ENCODE measurements at regions not wholly inside any gene's neighbourhood (a gene's known extent, or its start where the extent isn't known, plus 50 kb on each side); places are given as distances from the start of the nearest gene placed in this dataset.

DNA sequence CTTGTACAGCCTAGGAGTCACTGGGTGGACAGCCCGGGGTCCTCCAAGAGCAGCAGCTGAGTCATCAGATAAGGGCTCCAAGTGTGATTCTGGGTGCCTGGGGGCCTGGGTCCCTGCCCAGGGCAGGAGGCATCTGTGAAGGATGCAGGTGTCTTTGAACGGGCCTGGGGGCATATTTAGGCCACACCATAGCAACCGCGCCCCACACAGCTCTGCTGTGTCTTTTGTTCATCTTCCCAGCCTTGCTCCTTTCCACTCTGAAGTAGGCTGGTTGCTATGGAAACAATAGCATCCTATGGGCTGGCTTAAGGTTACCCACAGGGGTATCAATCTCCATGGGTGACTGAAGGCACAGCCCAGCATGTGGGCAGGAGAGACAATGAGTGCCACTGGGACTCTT is 324.7 kb downstream of the TCERG1L start:
- no peak overlapping the region for H3K4me3 ChIP-seq (ENCODE audit: low read length)
- TF ChIP-seq, protein P1, sequence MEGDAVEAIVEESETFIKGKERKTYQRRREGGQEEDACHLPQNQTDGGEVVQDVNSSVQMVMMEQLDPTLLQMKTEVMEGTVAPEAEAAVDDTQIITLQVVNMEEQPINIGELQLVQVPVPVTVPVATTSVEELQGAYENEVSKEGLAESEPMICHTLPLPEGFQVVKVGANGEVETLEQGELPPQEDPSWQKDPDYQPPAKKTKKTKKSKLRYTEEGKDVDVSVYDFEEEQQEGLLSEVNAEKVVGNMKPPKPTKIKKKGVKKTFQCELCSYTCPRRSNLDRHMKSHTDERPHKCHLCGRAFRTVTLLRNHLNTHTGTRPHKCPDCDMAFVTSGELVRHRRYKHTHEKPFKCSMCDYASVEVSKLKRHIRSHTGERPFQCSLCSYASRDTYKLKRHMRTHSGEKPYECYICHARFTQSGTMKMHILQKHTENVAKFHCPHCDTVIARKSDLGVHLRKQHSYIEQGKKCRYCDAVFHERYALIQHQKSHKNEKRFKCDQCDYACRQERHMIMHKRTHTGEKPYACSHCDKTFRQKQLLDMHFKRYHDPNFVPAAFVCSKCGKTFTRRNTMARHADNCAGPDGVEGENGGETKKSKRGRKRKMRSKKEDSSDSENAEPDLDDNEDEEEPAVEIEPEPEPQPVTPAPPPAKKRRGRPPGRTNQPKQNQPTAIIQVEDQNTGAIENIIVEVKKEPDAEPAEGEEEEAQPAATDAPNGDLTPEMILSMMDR (IDR thresholded peaks at IDR 0.05; ENCODE audit: insufficient read depth, low read depth, low read length, missing control alignments) = no peak
- no peak for DNase-seq (ENCODE audit: low read depth)

DNA sequence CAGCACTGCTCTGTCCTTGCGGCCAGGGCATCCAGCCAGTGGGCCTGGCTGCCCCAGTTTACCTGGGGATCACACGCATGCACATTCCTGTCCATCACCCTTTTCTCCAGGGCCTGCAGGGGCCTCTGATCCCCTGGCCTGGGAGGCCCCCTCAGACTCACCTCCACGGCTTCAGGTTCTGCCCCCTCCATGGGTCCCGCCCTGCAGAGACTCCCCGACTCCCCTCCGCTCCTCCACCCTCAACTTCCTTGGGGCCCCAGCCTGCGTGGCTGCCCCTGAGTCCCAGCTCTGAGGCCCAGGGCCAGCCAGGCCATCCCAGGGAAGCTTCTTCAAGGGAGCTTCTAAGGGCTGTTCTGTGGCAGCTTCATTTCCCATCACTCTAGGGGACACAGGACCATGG is 324.1 kb downstream of the TCERG1L start:
- TF ChIP-seq, protein P1 (IDR thresholded peaks at IDR 0.05; ENCODE audit: insufficient read depth, low read depth, low read length, missing control alignments) = no peak
- H3K4me3 ChIP-seq (ENCODE audit: low read length) = no peak overlapping the region
- DNase-seq (ENCODE audit: low read depth) = no peak

DNA sequence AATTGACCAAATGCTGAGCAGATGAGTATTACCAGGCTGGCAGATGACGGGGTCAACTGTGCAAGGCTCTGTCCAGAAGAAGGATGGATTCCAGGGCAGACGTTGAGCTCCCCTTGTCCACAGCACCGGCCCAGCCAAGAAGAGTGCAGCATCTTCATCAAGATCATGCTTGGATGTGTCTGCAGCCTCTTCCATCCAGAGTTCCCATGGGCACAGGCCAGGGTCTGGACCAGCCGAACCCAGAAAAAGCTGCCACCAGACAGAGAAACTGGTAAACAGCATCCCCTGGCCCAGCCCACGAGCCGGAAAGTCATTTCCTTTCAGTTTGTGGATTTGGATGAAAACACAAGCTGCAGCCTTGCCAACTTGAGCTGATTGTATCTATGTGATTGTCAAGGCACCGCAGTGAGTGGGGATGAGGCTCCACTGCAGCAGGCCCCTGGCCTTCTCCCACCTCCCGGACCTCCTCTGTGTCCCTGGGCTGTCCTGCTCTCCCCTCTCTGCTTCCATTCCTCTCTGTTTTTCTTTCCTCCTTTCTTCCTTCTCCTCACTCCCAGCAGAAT is 321.8 kb downstream of the TCERG1L start:
- TF ChIP-seq, protein P1 (IDR thresholded peaks at IDR 0.05; ENCODE audit: insufficient read depth, low read depth, low read length, missing control alignments) = no peak
- H3K4me3 ChIP-seq (ENCODE audit: low read length) = no peak overlapping the region
- no peak for DNase-seq (ENCODE audit: low read depth)

DNA sequence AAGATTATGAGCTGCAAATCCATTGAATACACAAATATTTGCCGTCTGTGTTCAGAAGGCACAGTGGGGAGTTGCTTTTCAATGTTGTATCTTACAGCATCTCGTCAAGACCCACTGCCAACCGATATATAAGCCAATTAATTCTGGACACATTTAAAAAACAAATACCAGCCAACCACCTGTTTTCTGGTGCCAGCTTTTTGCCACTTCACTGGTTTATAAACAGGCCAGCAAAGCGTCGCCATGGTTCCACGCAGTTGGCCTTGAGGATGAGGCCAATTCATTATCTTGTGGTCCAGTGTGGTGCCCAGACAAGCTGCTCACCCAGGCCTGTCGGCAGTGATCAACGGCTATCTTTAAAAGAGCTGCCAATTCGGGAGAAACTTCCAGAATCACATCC is 321.0 kb downstream of the TCERG1L start:
- DNase-seq (ENCODE audit: low read depth) = no peak
- TF ChIP-seq, protein P1 (IDR thresholded peaks at IDR 0.05; ENCODE audit: insufficient read depth, low read depth, low read length, missing control alignments) = no peak
- no peak overlapping the region for H3K4me3 ChIP-seq (ENCODE audit: low read length)

DNA sequence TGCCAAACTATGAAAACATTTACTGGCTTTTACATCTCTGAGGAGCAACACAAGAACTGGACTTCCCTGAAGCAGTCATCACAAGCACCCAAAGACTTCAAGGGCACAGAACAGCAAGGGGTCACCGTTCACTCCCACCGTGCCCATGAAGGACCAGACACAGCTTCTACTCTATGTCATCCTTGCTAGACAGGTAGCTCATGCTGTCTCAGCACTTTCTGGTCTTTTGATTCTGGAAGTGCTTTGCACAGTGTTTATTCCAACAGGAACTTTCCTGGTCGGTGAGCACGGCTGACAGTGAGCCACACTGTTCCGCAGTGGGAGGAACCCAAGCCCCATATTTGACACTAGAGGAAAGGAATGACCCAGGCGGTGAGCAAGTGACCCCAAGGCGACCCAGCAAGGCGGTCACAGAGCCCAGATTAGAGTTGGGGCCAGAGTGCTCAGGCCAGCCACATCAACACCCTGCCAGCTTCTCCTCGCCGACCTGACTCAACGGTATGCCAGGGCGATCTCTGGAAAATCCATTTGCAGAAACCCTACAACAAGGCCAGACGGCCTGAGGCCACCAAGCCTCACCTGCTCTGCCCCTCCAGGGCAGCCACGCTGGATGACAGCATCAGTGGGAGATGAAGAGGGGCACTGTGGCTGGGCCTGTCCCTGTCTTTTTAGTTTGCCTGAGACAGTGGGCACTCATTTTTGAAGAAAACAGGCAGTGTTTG is 318.6 kb downstream of the TCERG1L start:
- TF ChIP-seq, protein P1 (IDR thresholded peaks at IDR 0.05; ENCODE audit: insufficient read depth, low read depth, low read length, missing control alignments) = no peak
- H3K4me3 ChIP-seq (ENCODE audit: low read length) = no peak overlapping the region
- no peak for DNase-seq (ENCODE audit: low read depth)

DNA sequence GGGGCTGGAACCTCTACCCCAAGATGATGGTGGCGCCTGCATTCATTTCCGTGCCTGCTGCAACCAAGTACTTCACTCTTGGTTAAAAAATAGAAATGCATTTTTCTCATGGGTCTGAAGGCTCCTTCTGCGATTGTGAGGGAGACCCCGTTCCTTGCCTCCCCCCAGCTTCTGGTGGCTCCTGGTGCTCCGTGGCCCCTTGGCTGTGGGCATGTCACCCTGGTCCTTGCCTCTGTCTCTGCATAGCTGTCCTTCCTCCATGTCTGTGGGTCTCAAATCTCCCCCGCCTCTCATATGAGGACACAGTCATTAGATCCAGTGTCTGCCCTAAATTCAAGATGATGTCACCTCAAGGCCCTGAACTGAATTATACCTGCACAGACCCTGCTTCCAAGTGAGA is 317.9 kb downstream of the TCERG1L start:
- DNase-seq (ENCODE audit: low read depth) = no peak
- H3K4me3 ChIP-seq (ENCODE audit: low read length) = no peak overlapping the region
- TF ChIP-seq, protein P1 (IDR thresholded peaks at IDR 0.05; ENCODE audit: insufficient read depth, low read depth, low read length, missing control alignments) = no peak

DNA sequence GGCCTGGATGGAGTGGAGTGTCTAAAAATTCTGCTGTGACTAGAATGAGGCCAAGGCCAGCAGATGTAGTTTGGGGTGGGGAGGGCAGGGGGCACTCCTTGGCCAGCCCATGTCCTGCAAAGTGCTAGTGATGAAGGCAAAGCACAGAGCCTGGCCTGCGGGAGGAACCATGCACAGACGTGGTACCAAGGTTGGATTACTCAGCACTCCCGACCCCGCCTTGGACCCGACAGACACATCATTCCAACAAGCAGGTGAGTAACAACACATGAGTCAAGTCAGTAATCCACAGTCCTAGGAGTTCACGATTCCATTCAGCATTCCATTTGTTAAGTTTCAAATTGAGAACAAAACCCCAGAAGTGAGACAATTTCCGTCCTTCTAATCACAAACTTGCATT is 317.3 kb downstream of the TCERG1L start:
- DNase-seq (ENCODE audit: low read depth) = peak; percentile 7
- TF ChIP-seq, protein P1 (IDR thresholded peaks at IDR 0.05; ENCODE audit: insufficient read depth, low read depth, low read length, missing control alignments) = no peak
- H3K4me3 ChIP-seq (ENCODE audit: low read length) = no peak overlapping the region

Measured in epithelial cell of esophagus (primary cell).